G401.6 (cell line): ENCODE measurements at regions not wholly inside any gene's neighbourhood (a gene's known extent, or its start where the extent isn't known, plus 50 kb on each side); places are given as distances from the start of the nearest gene placed in this dataset.
"Not testable (repeated sequence)": the region's sequence is repeated elsewhere in the genome, so short reads cannot be mapped to it uniquely, and the experiment has no call there.

Experiments
- FAIRE-seq: peaks from 2 replicates; lab custom pipeline; 2012; peaks lifted over from hg19 to GRCh38; lab: Jason Lieb, UNC

- no peak for FAIRE-seq
Observed at GRCh38 chr5:130324953-130325671, 420.8 kb downstream of the CHSY3 start.

GRCh38 chr5:130323804-130324454 is 419.7 kb downstream of the CHSY3 start:
- FAIRE-seq, result no peak

GRCh38 chr5:130321931-130322330 is 417.7 kb downstream of the CHSY3 start:
- FAIRE-seq, result no peak

DNA sequence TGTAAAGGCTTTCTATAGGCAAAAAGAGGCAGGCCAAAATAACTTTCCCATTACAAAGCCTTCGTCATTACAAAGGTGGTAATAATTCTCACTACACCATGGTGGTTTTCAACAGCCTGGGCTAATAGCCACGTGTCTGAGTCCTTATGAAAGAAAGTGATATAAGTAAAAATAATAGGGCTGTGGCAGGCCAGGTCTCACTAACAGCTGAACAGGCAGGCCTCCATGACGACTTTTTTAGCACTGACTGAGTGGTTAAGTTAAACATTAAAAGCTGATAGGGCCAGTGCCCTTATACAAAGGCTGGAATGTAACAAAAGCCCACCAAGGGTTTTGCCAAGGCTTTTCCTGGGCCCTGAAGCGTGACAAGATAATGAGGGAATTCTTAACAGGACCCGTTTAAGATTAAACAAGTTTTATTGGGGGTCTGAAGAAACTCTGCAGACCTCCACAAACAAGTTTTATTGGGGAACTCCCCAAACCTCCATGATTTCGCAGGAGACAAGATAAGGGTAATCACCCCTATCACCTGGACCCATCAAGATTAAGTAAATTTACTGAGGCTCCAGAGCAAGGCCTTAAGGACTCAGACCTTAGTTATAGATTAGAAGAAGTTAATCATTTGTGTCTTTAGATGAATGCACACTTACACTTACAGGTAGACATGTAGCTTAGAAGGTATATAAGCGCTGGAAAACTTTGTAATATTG is 412.9 kb downstream of the CHSY3 start:
- FAIRE-seq, result no peak

DNA sequence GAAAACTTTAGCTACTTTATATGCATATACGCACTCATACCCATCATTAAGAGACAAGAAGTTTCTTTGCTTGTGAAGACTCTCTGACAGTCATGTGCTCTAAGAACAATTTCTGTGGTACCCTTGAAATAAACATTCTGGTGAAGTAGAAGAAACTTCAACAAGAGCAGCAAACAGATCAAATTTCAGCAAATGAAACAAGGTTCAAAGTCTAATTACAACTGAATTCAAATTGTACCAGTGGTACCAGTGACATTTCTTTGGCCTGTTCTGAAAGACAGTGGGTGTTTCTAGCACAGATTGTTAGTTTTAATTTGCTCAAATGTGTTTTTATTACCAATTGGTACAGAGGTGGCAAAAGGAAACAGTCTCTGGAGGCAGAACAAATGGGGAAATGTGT is 391.0 kb downstream of the CHSY3 start:
- no peak for FAIRE-seq

DNA sequence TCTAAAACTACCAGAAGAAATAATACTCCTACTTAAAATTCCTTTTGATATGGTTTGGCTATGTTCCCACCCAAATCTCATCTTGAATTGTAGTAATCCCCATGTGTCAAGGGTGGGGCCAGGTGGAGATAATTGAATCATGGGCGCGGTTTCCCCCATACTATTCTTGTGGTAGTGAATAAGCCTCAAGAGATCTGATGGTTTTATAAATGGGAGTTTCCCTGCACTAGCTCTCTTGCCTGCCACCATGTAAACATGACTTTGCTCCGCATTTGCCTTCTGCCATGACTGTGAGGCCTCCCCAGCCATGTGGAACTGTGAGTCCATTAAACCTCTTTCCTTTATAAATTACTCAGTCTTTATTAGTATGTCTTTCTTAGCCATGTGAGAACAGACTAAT is 390.5 kb downstream of the CHSY3 start:
- FAIRE-seq, result not testable (repeated sequence)

DNA sequence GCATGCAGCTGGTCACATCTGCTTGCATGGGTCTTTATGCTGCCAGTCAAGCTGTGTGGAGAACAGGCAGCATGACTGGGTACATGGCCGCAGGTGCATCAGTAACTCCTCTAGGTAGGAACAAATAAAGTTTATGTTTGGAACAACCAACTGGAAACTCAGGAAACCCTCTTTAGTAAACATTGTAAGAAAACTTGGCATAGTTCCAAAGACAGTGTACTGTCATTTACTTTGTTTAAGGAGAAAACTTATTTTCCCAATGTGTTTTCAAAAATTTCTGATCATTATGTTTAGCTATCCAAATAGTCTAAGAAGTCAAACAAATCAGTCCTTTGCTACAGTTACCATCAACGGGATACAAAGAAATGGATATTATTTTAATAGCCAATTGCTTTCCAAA is 386.0 kb downstream of the CHSY3 start:
- FAIRE-seq, result no peak

DNA sequence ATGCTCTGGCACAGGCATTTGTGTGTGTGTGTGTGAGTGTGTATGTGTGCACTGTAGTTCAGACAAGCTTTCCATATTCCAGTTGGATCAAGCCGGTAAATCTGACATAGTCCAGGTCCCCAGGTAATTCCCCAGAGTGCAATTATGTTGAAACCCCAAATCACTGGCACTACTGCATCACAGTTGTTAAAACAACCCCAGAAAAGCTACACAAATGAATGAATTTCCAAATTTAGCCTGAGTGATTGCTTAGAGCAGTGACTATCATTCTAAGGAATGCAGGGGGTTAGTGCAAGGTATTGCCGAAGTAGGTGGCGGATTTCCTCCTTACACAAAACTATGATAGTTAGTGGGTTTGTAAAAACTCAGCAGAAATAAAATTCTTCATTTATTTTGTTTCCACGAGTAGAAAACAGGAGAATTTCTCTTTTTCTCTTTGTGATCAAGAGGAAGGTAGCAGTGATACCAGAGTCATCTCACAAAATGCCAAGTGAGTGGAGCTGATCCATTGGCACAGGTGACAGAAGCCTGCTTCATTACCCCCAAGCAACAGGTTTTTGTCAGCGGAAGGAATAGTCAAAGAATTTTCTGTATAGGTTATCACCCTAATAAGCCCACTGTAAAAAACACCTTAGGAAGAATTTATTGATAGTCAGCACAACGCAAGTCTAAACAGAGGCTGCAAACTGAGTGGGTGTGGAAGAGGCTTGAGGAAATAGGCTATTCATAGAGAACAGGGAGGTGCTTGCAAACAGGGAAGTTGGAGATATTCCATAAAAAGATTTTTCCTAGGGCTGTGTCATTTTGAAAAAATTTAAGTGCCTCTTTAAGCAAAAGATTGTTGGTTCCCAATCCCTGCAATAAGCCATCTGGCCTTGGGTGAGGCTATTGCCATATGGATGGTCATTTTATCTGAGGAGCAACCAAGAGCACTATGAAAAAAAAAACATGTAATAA is 385.1 kb downstream of the CHSY3 start:
- no peak for FAIRE-seq

DNA sequence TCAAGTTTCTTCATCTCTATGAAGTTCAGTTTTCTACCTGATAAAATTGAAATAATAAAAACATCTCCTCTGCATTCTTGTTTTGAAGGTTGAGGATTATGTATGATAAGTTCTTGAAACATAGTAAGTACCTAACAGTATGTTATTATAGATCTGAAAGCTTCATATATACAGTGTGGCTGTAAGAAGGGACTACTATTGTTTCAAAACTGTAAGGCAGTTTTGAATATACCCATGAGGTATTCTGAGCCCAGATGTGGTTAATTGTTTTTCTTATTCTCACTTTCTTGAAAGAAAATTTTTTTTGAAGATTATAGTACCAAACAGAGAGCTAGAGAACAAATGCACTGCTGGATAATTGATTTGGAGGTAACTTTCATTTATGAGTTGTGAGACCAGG is 383.2 kb downstream of the CHSY3 start:
- FAIRE-seq, result no peak

DNA sequence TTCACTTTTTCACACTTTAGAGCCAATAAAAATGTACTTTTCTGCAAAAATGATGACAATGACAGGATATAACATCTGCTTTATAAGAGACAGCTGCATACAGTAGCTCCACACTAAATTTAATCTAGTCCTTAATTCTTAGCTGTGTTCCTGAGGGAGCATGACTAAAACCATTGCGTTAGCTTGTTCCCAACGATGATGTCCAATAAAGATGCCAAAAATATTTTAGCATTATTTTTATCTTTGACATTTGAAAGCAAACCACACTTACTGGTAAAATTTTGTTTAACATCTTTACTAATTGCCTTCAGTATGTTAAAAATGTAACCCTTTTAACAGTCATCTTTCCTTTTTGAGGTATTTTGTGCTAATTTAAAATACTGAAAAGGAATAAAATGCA is 382.7 kb downstream of the CHSY3 start:
- no peak for FAIRE-seq

DNA sequence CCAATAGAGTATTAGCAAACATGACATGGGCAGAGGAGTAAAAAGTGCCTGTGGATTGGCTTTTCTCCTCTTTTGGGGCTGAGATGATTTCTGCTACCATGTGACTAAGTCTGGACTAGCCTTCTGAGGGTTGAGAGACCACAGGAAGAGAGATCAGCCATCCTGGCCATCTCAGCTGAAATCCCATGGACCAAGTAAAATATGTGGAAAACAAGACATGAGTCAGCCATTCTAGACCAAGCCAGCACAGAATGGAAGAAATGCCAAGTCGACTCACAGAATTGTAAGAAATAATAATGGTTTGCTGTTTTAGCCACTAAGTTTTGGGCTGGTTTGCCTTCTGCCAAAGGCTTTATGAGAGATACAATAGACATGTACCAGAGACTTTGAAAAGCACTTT is 377.8 kb downstream of the CHSY3 start:
- no peak for FAIRE-seq

- FAIRE-seq, result no peak
Observed at GRCh38 chr5:130280528-130281217, 376.4 kb downstream of the CHSY3 start.

DNA sequence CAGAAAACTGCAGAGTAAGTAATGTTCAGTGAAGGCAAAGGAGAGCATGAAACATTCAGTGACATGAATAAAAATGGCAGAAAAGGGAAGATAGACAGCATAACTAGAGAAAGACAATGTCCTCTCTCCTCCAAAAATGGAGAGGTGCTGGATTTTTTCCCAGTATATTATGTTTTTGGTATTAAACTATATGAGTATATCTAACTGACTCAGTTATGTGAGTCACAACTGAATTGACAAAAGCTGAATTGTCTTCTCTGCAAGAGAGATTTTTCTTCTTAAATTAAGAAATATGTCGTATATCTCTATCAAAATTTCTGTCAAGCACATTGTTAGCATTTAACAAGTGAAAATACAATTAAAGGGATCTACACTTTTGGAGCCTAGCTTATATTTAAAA is 375.1 kb downstream of the CHSY3 start:
- no peak for FAIRE-seq

- FAIRE-seq, result no peak
Observed at GRCh38 chr5:130278136-130278535, 373.9 kb downstream of the CHSY3 start.

GRCh38 chr5:130277522-130277921 is 373.3 kb downstream of the CHSY3 start:
- FAIRE-seq, result no peak

- no peak for FAIRE-seq
Observed at GRCh38 chr5:130277002-130277401, 372.7 kb downstream of the CHSY3 start.

- FAIRE-seq, result no peak
Observed at GRCh38 chr5:130272837-130273236, 368.6 kb downstream of the CHSY3 start.

DNA sequence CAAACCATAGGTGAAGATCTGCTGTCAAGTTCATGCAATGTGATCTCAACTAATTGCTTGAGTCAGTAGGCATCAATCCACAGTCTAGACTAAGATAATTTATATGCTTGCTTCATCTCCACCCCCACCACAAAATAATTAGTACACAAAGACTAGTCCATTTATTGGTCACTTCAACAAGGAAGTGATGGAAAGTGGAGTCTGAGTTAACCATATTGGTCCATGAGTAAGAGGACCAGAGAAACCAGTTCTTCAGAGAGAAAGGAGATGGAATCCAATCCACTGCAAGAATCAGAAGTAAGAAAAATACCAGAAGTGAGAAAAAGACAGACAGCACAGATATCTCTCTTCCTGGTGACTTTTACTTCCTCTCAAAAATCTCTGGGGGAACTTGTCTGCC is 366.5 kb downstream of the CHSY3 start:
- no peak for FAIRE-seq

GRCh38 chr5:130268489-130268888 is 364.2 kb downstream of the CHSY3 start:
- no peak for FAIRE-seq

DNA sequence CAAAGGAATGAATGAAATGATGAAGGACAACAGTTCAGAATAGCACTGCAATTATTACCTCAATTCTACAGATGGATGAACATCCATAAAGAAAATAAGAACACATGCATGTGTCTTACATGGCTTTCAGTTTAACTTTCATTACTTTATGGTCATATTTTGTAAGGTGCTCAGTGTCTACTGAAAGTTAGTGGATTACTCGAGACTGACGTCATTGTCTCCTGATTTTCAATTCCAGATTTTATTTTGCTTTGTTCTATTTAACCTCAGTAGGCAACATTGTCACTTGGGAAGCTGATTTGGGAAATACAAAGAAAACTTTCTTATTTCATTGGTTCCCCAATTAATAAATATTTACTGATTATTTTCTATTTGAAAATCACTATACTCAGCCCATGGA is 363.7 kb downstream of the CHSY3 start:
- no peak for FAIRE-seq

- FAIRE-seq, result no peak
Observed at GRCh38 chr5:130260481-130260880, 356.2 kb downstream of the CHSY3 start.

- FAIRE-seq, result no peak
Observed at GRCh38 chr5:130251931-130252330, 347.7 kb downstream of the CHSY3 start.
